Transverse colon (tissue), 4 donors: ENCODE measurements at regions not wholly inside any gene's neighbourhood (a gene's known extent, or its start where the extent isn't known, plus 50 kb on each side); places are given as distances from the start of the nearest gene placed in this dataset.

Experiments used
- DNase-seq: peaks from one replicate; pipeline ENCODE4 v3.0.0-alpha.2; 2019
- H3K27ac ChIP-seq, 4 donors: fragments of 200-600 bp; sonication (generic); 2 replicates each; pipeline ENCODE4 v1.5.1; 2016 to 2018; ENCODE audit warnings: inconsistent platforms in 4 of 4
- H3K27me3 ChIP-seq: fragments of 200-600 bp; sonication (generic); 2 replicates; pipeline ENCODE4 v1.5.1; 2017; ENCODE audit warnings: inconsistent platforms
- H3K36me3 ChIP-seq, 4 donors: fragments of 200-600 bp; sonication (generic); 2 replicates each; pipeline ENCODE4 v1.5.1; 2017 to 2019; ENCODE audit warnings: inconsistent platforms in 4 of 4
- H3K4me1 ChIP-seq, 4 donors: fragments of 200-600 bp; sonication (generic); 2 replicates each; pipeline ENCODE4 v1.5.1; 2017 to 2020; ENCODE audit warnings: inconsistent platforms in 4 of 4
- H3K4me3 ChIP-seq, 4 donors: fragments of 200-600 bp; sonication (generic); 1 replicate in 1 of 4; 2 replicates in 3 of 4; pipeline versions ENCODE4 v1.5.1 to v1.6.1; 2017 to 2019; ENCODE audit warnings: inconsistent platforms in 4 of 4
- H3K9me3 ChIP-seq, 2 donors: fragments of 200-600 bp; sonication (generic); 2 replicates each; pipeline ENCODE4 v1.5.1; 2017 to 2019; ENCODE audit warnings: inconsistent platforms in 2 of 2
- CTCF ChIP-seq, 5 experiments: fragments of 200-600 bp in 3 of 5; fragments of 450-650 bp in 2 of 5; sonication (generic) in 3 of 5; IDR thresholded peaks; 1 replicate in 2 of 5; 2 replicates in 3 of 5; pipeline ENCODE4 v1.5.1; 2016 to 2017; ENCODE audit warnings: antibody characterized with exemption in 5 of 5, inconsistent platforms in 3 of 5, mild to moderate bottlenecking in 2 of 5, moderate library complexity in 1 of 5
- EP300 ChIP-seq: sonication (generic); formaldehyde crosslinking; IDR thresholded peaks from one replicate; pipeline ENCODE4 v1.6.1; 2017; ENCODE audit warnings: antibody characterized with exemption, low read depth
- POLR2A ChIP-seq: fragments of 450-650 bp; IDR thresholded peaks from one replicate; pipeline ENCODE4 v1.6.1; 2016; ENCODE audit warnings: antibody characterized with exemption, mild to moderate bottlenecking, moderate library complexity
- POLR2AphosphoS5 ChIP-seq, 3 donors: sonication (generic); formaldehyde crosslinking; IDR thresholded peaks; one replicate each; pipeline ENCODE4 v1.6.1; 2016; ENCODE audit warnings: antibody characterized with exemption in 3 of 3
- WGBS, 2 donors: methylation state at CpG; one replicate each; pipeline ENCODE4 v1.1.5; 2018; ENCODE audit warnings: low coverage in 1 of 2; 5-methylcytosine and 5-hydroxymethylcytosine counted together
- in situ Hi-C, 4 donors: fragments of 200-750 bp; cut with MboI; loops; one replicate each; pipeline versions ENCODE4 v1.15.0 to v1.15.1; 2017; ENCODE audit warnings: low sequenced_read_pairs in 3 of 4, low pct_ligation_motif_present in 1 of 4, low pct_unique_long_range_greater_than_20kb in 1 of 4
- intact Hi-C: fragments of 100-400 bp; cut with DNase I; formaldehyde crosslinking; loops from one replicate; pipeline ENCODE4 v1.15.1; 2023; ENCODE audit warnings: low total_unique reads

DNA sequence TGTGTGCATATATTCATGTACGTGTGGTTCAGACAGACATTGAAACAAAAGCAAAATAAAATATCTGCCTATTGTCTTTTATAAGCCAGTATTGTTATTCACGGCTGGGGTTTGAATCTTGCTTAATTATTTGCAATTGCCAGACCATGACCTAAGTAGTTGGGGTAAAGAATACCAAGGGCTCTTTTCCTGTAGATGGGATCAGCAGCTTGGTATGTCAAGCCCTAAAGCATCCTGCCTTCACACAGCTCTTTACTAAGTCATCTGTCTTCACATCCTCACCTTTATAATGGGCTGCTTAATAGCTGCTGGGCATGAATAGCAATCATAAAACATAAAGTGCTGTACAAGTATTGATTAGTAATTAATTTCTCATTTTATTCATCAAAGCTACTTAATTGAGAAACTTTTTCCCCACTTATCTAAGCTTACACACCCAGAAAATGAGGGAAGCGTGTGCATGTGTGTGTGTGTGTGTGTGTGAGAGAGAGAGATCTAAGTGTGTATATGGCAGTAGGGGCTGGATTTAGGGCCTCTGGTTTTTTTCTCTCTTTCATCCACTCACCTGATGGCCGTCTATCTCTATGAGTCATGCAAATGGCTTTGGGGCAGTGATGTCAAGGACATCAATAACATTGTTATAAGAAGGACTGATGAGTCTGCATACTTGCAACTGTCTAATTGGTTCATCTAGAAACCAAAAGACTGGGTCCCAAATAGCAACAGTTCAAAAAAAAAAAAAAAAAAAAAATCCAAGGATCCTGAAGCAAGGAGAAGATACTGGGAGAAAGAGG, 244.1 kb upstream of the TNP1 start:
- Histone ChIP-seq H3K36me3 (no peaks in the 10 kb centered on the region), H3K27me3 (no peaks in the 10 kb centered on the region), H3K9me3 (no peaks in the 10 kb centered on the region), H3K4me1 (no peaks in the 10 kb centered on the region), H3K4me3 (no peak overlapping the region), H3K27ac (no peak overlapping the region)
- DNase-seq, result no peak
- in situ Hi-C loops, result no loop called here
- TF ChIP-seq EP300 (no peak), POLR2A (no peak), POLR2AphosphoS5 (IDR thresholded peaks at IDR 0.05) (no peak), CTCF (IDR thresholded peaks at IDR 0.05) (no peak)
- intact Hi-C loops, result no loop called here
- 66 to 71% methylated on average over 4 of the region's 4 CpGs for WGBS, 2 donors

GRCh38 chr2:217102956-217103355, 243.1 kb upstream of the TNP1 start:
- 81 to 100% methylated on average over 1 of the region's 1 CpG for WGBS, 2 donors

DNA sequence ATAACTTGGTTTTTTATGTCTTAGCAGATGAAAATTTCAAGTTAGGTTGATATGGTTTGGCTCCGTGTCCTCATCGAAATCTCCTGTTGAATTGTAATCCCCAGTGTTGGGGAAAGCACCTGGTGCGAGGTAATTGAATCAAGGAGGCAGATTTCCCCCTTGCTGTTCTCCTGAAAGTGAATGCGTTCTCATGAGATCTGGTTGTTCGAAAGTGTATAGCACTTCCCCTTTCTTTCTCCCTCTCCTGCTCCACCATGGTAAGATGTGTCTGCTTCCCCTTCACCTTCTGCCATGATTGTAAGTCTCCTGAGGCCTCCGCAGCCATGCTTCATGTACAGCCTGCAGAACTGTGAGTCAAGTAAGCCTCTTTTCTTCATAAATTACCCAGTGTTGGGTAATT, 242.1 kb upstream of the TNP1 start:
- H3K4me3 ChIP-seq, result no peak overlapping the region
- no peaks in the 10 kb centered on the region for H3K9me3 ChIP-seq
- WGBS, 2 donors, result 85 to 98% methylated on average over 5 to 6 of the region's 6 CpGs
- H3K36me3 ChIP-seq, result no peaks in the 10 kb centered on the region
- H3K27me3 ChIP-seq, result no peaks in the 10 kb centered on the region
- in situ Hi-C loops, result no loop called here
- H3K4me1 ChIP-seq, result no peaks in the 10 kb centered on the region
- TF ChIP-seq POLR2A (no peak), CTCF (IDR thresholded peaks at IDR 0.05) (no peak), POLR2AphosphoS5 (IDR thresholded peaks at IDR 0.05) (no peak), EP300 (no peak)
- intact Hi-C loops, result no loop called here
- H3K27ac ChIP-seq, result no peak overlapping the region
- DNase-seq, result no peak

More at GRCh38 chr2:217102956-217103355, 243.1 kb upstream of the TNP1 start:
- no peak for TF ChIP-seq POLR2A
- in situ Hi-C loops (no loop called here), intact Hi-C loops (no loop called here)
- H3K9me3 ChIP-seq, result no peaks in the 10 kb centered on the region
- H3K36me3 ChIP-seq, result no peaks in the 10 kb centered on the region
- H3K27ac ChIP-seq, result no peak overlapping the region
- no peaks in the 10 kb centered on the region for H3K4me1 ChIP-seq
- no peaks in the 10 kb centered on the region for H3K27me3 ChIP-seq
- DNase-seq, result no peak
- H3K4me3 ChIP-seq, result no peak overlapping the region

- no peaks in the 10 kb centered on the region for H3K4me1 ChIP-seq
- no peaks in the 10 kb centered on the region for H3K27me3 ChIP-seq
- intact Hi-C loops, result no loop called here
- no peaks in the 10 kb centered on the region for H3K36me3 ChIP-seq
- no peak overlapping the region for H3K4me3 ChIP-seq
- no peaks in the 10 kb centered on the region for H3K9me3 ChIP-seq
- no peak for TF ChIP-seq CTCF (IDR thresholded peaks at IDR 0.05)
- in situ Hi-C loops, result no loop called here
- no peak for DNase-seq
- no peak overlapping the region for H3K27ac ChIP-seq
These were observed 239.7 kb upstream of the TNP1 start for GRCh38 chr2:217099561-217099960.

GRCh38 chr2:217098435-217098834, 238.6 kb upstream of the TNP1 start:
- Histone ChIP-seq H3K36me3 (no peaks in the 10 kb centered on the region), H3K27me3 (no peaks in the 10 kb centered on the region), H3K27ac (no peak overlapping the region), H3K4me3 (no peak overlapping the region), H3K9me3 (no peaks in the 10 kb centered on the region), H3K4me1 (no peaks in the 10 kb centered on the region)
- intact Hi-C loops, result no loop called here
- no peak for DNase-seq
- no peak for TF ChIP-seq EP300
- TF ChIP-seq CTCF (IDR thresholded peaks at IDR 0.05), result no peak
- no peak for TF ChIP-seq POLR2A
- no peak for TF ChIP-seq POLR2AphosphoS5 (IDR thresholded peaks at IDR 0.05)
- WGBS, 2 donors, result 84 to 100% methylated on average over 3 to 5 of the region's 5 CpGs
- in situ Hi-C loops, result no loop called here
